ENCODE measurements at regions not wholly inside any gene's neighbourhood (a gene's known extent, or its start where the extent isn't known, plus 50 kb on each side); places are given as distances from the start of the nearest gene placed in this dataset.

GRCh38 chr4:132275583-132276121 lies 873.4 kb upstream of the PCDH10 start:
- H3K36me3 ChIP-seq (ENCODE audit: control insufficient read depth in 4 of 4, insufficient read depth in 4 of 4, low read length in 4 of 4), result no peaks in the 10 kb centered on the region
- no peaks in the 10 kb centered on the region for H3K4me1 ChIP-seq (ENCODE audit: control insufficient read depth in 5 of 5, insufficient read depth in 5 of 5, low read length in 5 of 5)
- H3K9ac ChIP-seq (ENCODE audit: insufficient read depth in 1 of 2, low read length in 2 of 2), result no peak overlapping the region
- DNase-seq, result no peak
- TF ChIP-seq, protein P1, sequence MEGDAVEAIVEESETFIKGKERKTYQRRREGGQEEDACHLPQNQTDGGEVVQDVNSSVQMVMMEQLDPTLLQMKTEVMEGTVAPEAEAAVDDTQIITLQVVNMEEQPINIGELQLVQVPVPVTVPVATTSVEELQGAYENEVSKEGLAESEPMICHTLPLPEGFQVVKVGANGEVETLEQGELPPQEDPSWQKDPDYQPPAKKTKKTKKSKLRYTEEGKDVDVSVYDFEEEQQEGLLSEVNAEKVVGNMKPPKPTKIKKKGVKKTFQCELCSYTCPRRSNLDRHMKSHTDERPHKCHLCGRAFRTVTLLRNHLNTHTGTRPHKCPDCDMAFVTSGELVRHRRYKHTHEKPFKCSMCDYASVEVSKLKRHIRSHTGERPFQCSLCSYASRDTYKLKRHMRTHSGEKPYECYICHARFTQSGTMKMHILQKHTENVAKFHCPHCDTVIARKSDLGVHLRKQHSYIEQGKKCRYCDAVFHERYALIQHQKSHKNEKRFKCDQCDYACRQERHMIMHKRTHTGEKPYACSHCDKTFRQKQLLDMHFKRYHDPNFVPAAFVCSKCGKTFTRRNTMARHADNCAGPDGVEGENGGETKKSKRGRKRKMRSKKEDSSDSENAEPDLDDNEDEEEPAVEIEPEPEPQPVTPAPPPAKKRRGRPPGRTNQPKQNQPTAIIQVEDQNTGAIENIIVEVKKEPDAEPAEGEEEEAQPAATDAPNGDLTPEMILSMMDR (IDR thresholded peaks at IDR 0.05; ENCODE audit: control extremely low read depth, extremely low read depth), result no peak
- H3K27me3 ChIP-seq (ENCODE audit: control insufficient read depth in 3 of 3, insufficient read depth in 3 of 3, low read length in 2 of 3), result no peaks in the 10 kb centered on the region
- no peak overlapping the region for H3K4me3 ChIP-seq
- ATAC-seq (ENCODE audit: insufficient read depth, low FRiP score), result no peak
- H3K27ac ChIP-seq (ENCODE audit: low read depth in 1 of 2, low read length in 1 of 2), result no peak overlapping the region
- no peaks in the 10 kb centered on the region for H3K9me3 ChIP-seq (ENCODE audit: control insufficient read depth in 4 of 4, insufficient read depth in 3 of 4, low read length in 3 of 4)
- 24 to 40% methylated on average over 1 of the region's 1 CpG for WGBS, 2 donors

- 75 to 87% methylated on average over 4 of the region's 4 CpGs for WGBS, 2 donors
- Histone ChIP-seq H3K27me3 (ENCODE audit: control insufficient read depth in 3 of 3, insufficient read depth in 3 of 3, low read length in 2 of 3) (no peaks in the 10 kb centered on the region), H3K36me3 (ENCODE audit: control insufficient read depth in 4 of 4, insufficient read depth in 4 of 4, low read length in 4 of 4) (no peaks in the 10 kb centered on the region), H3K9ac (ENCODE audit: insufficient read depth in 1 of 2, low read length in 2 of 2) (no peak overlapping the region), H3K4me1 (ENCODE audit: control insufficient read depth in 5 of 5, insufficient read depth in 5 of 5, low read length in 5 of 5) (no peaks in the 10 kb centered on the region), H3K27ac (ENCODE audit: low read depth in 1 of 2, low read length in 1 of 2) (no peak overlapping the region), H3K9me3 (ENCODE audit: control insufficient read depth in 4 of 4, insufficient read depth in 3 of 4, low read length in 3 of 4) (no peaks in the 10 kb centered on the region), H3K4me3 (no peak overlapping the region)
- TF ChIP-seq, protein P1 (IDR thresholded peaks at IDR 0.05; ENCODE audit: control extremely low read depth, extremely low read depth), result no peak
- no peak for DNase-seq
- ATAC-seq (ENCODE audit: insufficient read depth, low FRiP score), result no peak
These were observed 872.9 kb upstream of the PCDH10 start for GRCh38 chr4:132276185-132276584.

- ATAC-seq (ENCODE audit: insufficient read depth, low FRiP score) (no peak), DNase-seq (no peak)
- Histone ChIP-seq H3K27me3 (ENCODE audit: control insufficient read depth in 3 of 3, insufficient read depth in 3 of 3, low read length in 2 of 3) (no peaks in the 10 kb centered on the region), H3K27ac (ENCODE audit: low read depth in 1 of 2, low read length in 1 of 2) (no peak overlapping the region), H3K4me1 (ENCODE audit: control insufficient read depth in 5 of 5, insufficient read depth in 5 of 5, low read length in 5 of 5) (no peaks in the 10 kb centered on the region), H3K9me3 (ENCODE audit: control insufficient read depth in 4 of 4, insufficient read depth in 3 of 4, low read length in 3 of 4) (no peaks in the 10 kb centered on the region), H3K9ac (ENCODE audit: insufficient read depth in 1 of 2, low read length in 2 of 2) (no peak overlapping the region), H3K36me3 (ENCODE audit: control insufficient read depth in 4 of 4, insufficient read depth in 4 of 4, low read length in 4 of 4) (no peaks in the 10 kb centered on the region), H3K4me3 (no peak overlapping the region)
- TF ChIP-seq, protein P1 (IDR thresholded peaks at IDR 0.05; ENCODE audit: control extremely low read depth, extremely low read depth), result no peak
- 81 to 89% methylated on average over 2 of the region's 2 CpGs for WGBS, 2 donors
These were observed 872.1 kb upstream of the PCDH10 start for GRCh38 chr4:132276989-132277388.

DNA sequence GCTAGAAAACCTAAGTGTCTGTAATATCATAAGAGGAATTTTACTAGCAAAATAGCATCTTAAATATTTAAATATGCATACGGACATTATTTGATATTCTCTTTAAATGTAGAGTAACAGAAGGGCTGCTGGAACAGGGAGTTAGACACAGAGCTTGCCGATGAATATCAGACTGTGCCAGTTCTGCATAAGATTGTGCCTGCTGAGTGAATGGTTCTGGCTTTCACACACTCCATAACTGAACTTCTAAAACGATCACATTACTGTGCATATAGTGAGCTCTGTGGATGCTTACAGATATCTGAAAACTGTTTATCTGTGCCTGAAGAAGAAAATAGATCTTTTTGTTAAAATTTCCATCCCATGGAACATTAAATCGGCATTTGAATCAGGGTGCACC lies 867.4 kb upstream of the PCDH10 start:
- H3K4me1 ChIP-seq (ENCODE audit: control insufficient read depth in 5 of 5, insufficient read depth in 5 of 5, low read length in 5 of 5), result no peaks in the 10 kb centered on the region
- no peaks in the 10 kb centered on the region for H3K36me3 ChIP-seq (ENCODE audit: control insufficient read depth in 4 of 4, insufficient read depth in 4 of 4, low read length in 4 of 4)
- no peaks in the 10 kb centered on the region for H3K27me3 ChIP-seq (ENCODE audit: control insufficient read depth in 3 of 3, insufficient read depth in 3 of 3, low read length in 2 of 3)
- no peak overlapping the region for H3K27ac ChIP-seq (ENCODE audit: low read depth in 1 of 2, low read length in 1 of 2)
- peaks cover 0 to 2% (median 2%) of the 10 kb centered on the region in 4 donors for H3K9me3 ChIP-seq (ENCODE audit: control insufficient read depth in 4 of 4, insufficient read depth in 3 of 4, low read length in 3 of 4)
- H3K9ac ChIP-seq (ENCODE audit: insufficient read depth in 1 of 2, low read length in 2 of 2), result no peak overlapping the region
- no peak overlapping the region for H3K4me3 ChIP-seq
- DNase-seq (no peak), ATAC-seq (ENCODE audit: insufficient read depth, low FRiP score) (no peak)
- TF ChIP-seq, protein P1 (IDR thresholded peaks at IDR 0.05; ENCODE audit: control extremely low read depth, extremely low read depth), result no peak
- WGBS, 2 donors, result 83 to 84% methylated on average over 4 of the region's 4 CpGs
